Glutamatergic neuron (in vitro differentiated cells): ENCODE measurements at regions not wholly inside any gene's neighbourhood (a gene's known extent, or its start where the extent isn't known, plus 50 kb on each side); places are given as distances from the start of the nearest gene placed in this dataset.

ENCODE experiments used
- DNase-seq: peaks from one replicate; pipeline ENCODE4 v3.0.0; 2022
- H3K27ac Mint-ChIP-seq: one replicate; pipeline ENCODE4 v1.8.0; 2020; ENCODE audit warnings: mild to moderate bottlenecking, mixed read lengths, inconsistent platforms; ENCODE audit not compliant: unreplicated experiment
- H3K27me3 Mint-ChIP-seq: one replicate; pipeline ENCODE4 v1.8.0; 2020; ENCODE audit warnings: mild to moderate bottlenecking, moderate library complexity, mixed read lengths, inconsistent platforms; ENCODE audit not compliant: unreplicated experiment
- H3K36me3 Mint-ChIP-seq: one replicate; pipeline ENCODE4 v1.8.0; 2020; ENCODE audit warnings: mild to moderate bottlenecking, mixed read lengths, inconsistent platforms; ENCODE audit not compliant: unreplicated experiment
- H3K4me1 Mint-ChIP-seq: one replicate; pipeline ENCODE4 v1.8.0; 2020; ENCODE audit warnings: mild to moderate bottlenecking, low read depth, mixed read lengths, inconsistent platforms; ENCODE audit not compliant: unreplicated experiment
- H3K4me3 Mint-ChIP-seq: one replicate; pipeline ENCODE4 v1.8.0; 2020; ENCODE audit warnings: mild to moderate bottlenecking, mixed read lengths, inconsistent platforms; ENCODE audit not compliant: unreplicated experiment
- H3K9me3 Mint-ChIP-seq: one replicate; pipeline ENCODE4 v1.8.0; 2020; ENCODE audit warnings: mild to moderate bottlenecking, moderate library complexity, mixed read lengths, inconsistent platforms; ENCODE audit not compliant: unreplicated experiment
- TF ChIP-seq, protein P1 (sequence below): fragments of 200-600 bp; sonication (generic); IDR thresholded peaks from one replicate; pipeline ENCODE4 v1.5.0; 2021; ENCODE audit not compliant: partially characterized antibody, unreplicated experiment

DNA sequence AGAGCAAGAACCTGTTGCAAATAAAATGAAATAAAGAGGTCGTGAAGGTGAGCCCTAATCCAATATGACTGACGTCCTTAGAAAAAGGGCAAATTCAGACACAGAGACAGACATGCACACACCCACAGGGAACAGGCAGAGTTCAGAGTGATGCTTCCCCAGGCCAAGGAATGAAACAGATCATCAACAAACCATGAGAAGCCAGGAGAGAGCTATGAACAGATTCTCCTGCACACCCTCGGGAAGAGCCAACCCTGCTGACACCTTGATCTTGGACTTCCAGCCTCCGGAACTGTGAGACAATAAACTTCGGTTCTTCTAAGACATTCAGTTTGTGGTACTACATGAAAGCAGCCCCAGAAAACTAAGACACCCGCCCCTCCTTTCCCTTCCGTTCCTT is 290.4 kb upstream of the KLF6 start:
- TF ChIP-seq, protein P1, sequence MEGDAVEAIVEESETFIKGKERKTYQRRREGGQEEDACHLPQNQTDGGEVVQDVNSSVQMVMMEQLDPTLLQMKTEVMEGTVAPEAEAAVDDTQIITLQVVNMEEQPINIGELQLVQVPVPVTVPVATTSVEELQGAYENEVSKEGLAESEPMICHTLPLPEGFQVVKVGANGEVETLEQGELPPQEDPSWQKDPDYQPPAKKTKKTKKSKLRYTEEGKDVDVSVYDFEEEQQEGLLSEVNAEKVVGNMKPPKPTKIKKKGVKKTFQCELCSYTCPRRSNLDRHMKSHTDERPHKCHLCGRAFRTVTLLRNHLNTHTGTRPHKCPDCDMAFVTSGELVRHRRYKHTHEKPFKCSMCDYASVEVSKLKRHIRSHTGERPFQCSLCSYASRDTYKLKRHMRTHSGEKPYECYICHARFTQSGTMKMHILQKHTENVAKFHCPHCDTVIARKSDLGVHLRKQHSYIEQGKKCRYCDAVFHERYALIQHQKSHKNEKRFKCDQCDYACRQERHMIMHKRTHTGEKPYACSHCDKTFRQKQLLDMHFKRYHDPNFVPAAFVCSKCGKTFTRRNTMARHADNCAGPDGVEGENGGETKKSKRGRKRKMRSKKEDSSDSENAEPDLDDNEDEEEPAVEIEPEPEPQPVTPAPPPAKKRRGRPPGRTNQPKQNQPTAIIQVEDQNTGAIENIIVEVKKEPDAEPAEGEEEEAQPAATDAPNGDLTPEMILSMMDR: no peak
- Mint-ChIP-seq H3K9me3 (no peaks in the 10 kb centered on the region), H3K4me1 (no peaks in the 10 kb centered on the region), H3K27ac (no peak overlapping the region), H3K27me3 (no peaks in the 10 kb centered on the region), H3K36me3 (peaks cover 7% of the 10 kb centered on the region), H3K4me3 (no peak overlapping the region)
- no peak for DNase-seq

DNA sequence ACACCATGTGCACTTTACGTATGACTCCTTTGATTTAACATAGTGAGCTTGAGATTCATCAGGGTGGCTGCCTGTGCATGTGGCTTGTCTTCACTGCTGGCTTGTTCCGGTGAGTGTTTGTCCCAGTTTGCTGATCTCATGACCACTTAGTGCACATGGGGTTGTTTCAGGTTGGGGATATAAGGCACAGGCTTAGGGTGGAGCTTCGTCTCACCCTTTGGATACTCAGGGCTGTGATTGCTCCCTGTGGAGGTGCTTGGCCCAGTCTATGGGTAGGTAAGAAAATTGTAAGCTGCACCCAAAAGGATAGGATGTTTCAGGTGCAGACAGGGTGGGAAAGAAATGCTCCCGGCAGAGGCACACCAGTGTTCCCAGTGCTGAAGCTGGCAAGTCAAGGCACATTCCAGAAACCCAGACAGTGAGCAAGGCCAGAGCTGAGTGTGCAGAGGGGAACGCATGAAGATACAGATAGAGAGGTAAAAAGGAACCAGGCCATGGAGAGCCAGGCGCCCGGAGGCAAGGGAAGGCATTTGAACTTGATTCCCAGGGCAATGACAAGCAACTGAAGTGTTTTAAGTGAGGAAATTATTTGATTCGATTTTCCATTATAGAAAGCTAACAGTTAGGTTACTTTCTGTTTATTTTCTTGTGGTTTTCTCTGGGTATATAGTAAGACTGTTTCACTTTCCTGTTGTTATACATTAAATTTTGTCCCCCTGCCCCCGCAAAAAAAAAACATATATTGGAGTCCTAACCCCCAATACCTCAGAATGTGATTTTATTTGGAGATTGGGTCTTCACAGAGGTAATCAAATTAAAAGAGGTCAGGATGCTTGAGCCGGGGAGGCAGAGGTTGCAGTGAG is 289.8 kb upstream of the KLF6 start:
- H3K4me1 Mint-ChIP-seq: no peaks in the 10 kb centered on the region
- H3K27ac Mint-ChIP-seq: no peak overlapping the region
- H3K36me3 Mint-ChIP-seq: peaks cover 7% of the 10 kb centered on the region
- no peak overlapping the region for H3K4me3 Mint-ChIP-seq
- TF ChIP-seq, protein P1: no peak
- H3K9me3 Mint-ChIP-seq: no peaks in the 10 kb centered on the region
- no peak for DNase-seq
- no peaks in the 10 kb centered on the region for H3K27me3 Mint-ChIP-seq

DNA sequence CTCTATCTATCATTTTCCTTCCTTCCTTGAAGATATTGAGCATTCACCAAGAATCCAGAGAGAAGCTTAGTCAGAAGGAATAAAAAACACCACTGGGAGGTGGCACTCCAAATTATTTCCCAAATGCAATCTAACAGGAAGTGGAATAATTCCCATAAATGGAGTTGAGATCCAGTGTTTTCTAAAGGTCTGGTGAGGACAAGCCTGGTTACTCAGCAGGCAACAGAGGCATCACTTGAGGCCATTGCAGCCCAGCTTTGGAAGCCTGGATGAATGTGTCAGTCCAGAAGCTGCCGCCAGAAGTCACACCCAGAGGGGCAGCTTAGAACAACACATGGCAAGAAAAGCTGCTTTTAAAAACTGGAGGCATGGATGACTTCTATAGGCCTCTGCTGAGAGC is 288.9 kb upstream of the KLF6 start:
- H3K27ac Mint-ChIP-seq: no peak overlapping the region
- no peaks in the 10 kb centered on the region for H3K9me3 Mint-ChIP-seq
- no peaks in the 10 kb centered on the region for H3K4me1 Mint-ChIP-seq
- TF ChIP-seq, protein P1: no peak
- H3K27me3 Mint-ChIP-seq: no peaks in the 10 kb centered on the region
- DNase-seq: no peak
- peaks cover 7% of the 10 kb centered on the region for H3K36me3 Mint-ChIP-seq
- H3K4me3 Mint-ChIP-seq: no peak overlapping the region

DNA sequence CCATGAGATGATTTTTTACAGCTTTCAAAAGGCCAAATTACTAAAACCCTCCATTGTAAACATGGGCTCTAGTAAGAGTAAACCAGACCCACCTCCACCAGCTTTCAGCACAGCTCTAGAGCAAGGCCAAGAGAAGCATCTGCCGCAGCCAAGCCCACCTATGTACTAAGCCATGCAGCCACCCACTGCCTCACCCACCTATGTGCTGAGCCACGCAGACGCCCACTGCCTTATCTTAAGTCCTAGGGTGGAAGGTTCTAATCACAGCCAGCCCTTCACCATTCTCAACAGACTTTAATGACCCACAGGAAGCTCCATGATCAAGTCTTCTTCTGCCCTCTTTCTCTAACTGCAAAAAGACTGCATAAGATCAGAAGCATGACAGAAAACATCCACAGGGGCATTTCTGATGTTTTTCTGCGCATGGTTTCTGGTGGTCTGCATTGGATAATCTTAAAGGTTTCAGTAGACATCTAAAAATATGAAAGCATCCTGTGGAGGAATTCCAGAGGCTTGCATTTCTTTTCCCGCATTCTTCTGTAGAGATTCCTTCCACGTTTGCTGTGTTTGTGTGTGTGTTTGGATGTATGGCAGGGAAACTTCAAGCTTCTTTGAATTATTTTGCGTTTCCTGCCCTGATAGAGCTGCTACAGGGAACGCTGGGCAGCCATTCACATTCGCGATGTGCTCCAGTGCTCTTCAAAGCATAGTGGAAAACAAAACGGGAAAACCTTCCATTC is 286.1 kb upstream of the KLF6 start:
- Mint-ChIP-seq H3K4me3 (no peak overlapping the region), H3K9me3 (no peaks in the 10 kb centered on the region), H3K27me3 (no peaks in the 10 kb centered on the region), H3K4me1 (no peaks in the 10 kb centered on the region), H3K36me3 (peaks cover 7% of the 10 kb centered on the region), H3K27ac (no peak overlapping the region)
- DNase-seq: no peak
- TF ChIP-seq, protein P1: no peak

DNA sequence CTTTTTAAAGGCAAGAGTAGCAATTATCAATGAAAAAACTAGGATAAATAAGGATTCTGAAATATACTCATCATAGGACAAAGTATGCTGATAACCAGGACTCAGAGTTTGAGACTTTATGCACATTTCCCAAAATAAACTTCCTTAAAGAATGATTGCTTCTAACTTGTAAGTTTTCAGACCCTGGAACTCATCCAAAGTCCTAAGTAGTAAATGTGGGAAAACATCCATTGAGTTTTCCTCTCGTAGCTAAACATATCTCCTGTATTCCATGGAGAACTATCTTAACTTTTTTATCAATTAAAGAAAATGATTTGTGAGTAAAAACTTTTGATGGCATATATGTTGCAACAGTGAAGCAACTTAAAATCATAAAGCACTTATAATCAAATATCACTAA is 285.2 kb upstream of the KLF6 start:
- peaks cover 2% of the 10 kb centered on the region for H3K36me3 Mint-ChIP-seq
- H3K4me1 Mint-ChIP-seq: no peaks in the 10 kb centered on the region

More for the DNA sequence above, 285.2 kb upstream of the KLF6 start:
- Mint-ChIP-seq H3K9me3 (no peaks in the 10 kb centered on the region), H3K27ac (no peak overlapping the region), H3K4me3 (no peak overlapping the region), H3K27me3 (no peaks in the 10 kb centered on the region)
- no peak for DNase-seq
- TF ChIP-seq, protein P1: no peak
